Stimulated activated CD8-positive, alpha-beta memory T cell treated with anti-CD3 and anti-CD28 coated beads, Interleukin-12 subunit alpha, Interleukin-12 subunit beta, amount 100 ng/mL, for 4 hours (primary cell): ENCODE measurements at regions not wholly inside any gene's neighbourhood (a gene's known extent, or its start where the extent isn't known, plus 50 kb on each side); places are given as distances from the start of the nearest gene placed in this dataset.

Experiments
- DNase-seq: peaks from one replicate; pipeline ENCODE4 v3.0.0-alpha.2; 2020; ENCODE audit warnings: low read depth

GRCh38 chr12:45549337-45549902 lies 180.1 kb upstream of the ARID2 start:
- DNase-seq, result no peak

GRCh38 chr12:45553204-45553603 lies 176.3 kb upstream of the ARID2 start:
- no peak for DNase-seq

DNA sequence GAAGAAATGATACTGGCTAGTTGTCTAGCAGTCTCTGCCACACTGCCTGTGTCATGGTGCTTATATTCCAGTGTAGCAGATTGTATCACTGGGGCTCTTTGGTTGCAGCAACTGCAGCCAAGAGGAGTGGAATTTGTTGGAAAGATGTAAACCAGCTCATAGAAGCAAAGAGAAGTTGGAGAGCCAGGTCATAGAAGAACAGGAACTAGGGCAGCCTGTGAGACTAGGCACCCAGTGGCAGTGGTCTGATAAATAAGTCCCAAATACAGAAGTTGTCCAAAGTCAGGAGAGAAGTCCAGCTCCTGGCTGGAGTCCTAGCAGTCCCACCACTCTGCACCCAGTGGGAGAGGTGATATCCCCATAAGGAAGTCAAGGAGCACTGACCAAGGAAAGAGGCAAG lies 172.5 kb upstream of the ARID2 start:
- DNase-seq, result no peak

DNA sequence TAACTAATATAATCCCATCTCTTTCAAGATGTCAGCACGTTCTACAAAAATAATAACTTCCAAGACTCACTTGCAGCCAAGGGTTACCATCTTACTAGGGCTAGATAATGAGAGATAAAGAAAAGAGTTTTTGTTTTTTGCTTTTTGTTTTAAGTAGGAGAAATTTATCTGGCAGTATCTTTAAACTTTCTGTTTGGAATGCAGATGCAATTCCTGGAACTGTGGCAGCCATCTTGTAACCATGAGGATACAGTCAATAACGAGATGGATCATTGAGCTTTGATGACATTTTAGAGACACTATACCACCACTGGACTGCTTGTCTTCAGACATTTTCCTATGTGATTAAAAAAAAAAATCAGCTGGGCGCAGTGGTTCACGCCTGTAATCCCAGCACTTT lies 171.2 kb upstream of the ARID2 start:
- no peak for DNase-seq

GRCh38 chr12:45559537-45559936 lies 170.0 kb upstream of the ARID2 start:
- no peak for DNase-seq

- DNase-seq, result no peak
Observed at GRCh38 chr12:45560689-45561088, 168.8 kb upstream of the ARID2 start.

DNA sequence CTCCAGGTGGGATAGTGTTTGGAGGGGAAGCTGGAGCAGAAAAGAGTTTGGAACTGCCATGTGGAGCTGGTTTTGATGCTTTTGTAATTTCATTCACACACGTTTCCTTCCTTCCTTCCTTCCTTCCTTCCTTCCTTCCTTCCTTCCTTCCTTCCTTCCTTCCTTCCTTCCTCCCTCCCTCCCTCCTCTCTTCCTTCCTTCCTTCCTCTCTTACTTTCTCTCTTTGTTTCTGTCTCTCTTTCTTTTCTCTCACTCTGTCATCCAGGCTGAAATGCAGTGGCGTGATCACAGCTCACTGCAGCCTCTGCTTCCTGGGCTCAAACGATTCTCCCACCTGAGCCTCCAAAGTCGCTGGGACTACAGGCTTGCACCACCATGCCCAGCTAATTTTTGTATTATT lies 168.0 kb upstream of the ARID2 start:
- no peak for DNase-seq

GRCh38 chr12:45565590-45565989 lies 163.9 kb upstream of the ARID2 start:
- DNase-seq, result no peak

GRCh38 chr12:45566257-45566656 lies 163.2 kb upstream of the ARID2 start:
- no peak for DNase-seq

- no peak for DNase-seq
Observed at GRCh38 chr12:45568808-45569207, 160.7 kb upstream of the ARID2 start.

GRCh38 chr12:45570501-45570900 lies 159.0 kb upstream of the ARID2 start:
- DNase-seq, result no peak

DNA sequence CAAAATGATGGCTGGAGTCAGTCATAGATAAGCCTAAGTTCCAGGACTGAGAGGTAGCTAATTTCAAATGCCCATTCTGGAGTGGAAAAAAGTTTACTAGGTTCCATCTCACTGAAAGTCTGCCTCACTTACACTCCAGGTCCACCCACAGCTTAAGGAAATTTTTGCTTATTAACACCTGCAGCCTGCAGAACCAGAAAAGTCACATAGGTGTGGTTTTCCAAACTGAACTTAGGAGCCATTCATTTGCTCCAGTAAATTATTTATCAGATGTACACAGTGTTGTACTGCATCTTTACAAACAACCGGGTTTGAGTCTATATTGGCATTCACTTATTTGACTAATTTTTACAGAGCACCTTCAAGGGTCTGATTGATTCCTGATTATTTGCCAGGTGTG lies 157.4 kb upstream of the ARID2 start:
- DNase-seq, result no peak

GRCh38 chr12:45575417-45575816 lies 154.1 kb upstream of the ARID2 start:
- no peak for DNase-seq

GRCh38 chr12:45575823-45576475 lies 153.6 kb upstream of the ARID2 start:
- DNase-seq, result no peak

- no peak for DNase-seq
Observed at GRCh38 chr12:45577844-45578399, 151.6 kb upstream of the ARID2 start.

DNA sequence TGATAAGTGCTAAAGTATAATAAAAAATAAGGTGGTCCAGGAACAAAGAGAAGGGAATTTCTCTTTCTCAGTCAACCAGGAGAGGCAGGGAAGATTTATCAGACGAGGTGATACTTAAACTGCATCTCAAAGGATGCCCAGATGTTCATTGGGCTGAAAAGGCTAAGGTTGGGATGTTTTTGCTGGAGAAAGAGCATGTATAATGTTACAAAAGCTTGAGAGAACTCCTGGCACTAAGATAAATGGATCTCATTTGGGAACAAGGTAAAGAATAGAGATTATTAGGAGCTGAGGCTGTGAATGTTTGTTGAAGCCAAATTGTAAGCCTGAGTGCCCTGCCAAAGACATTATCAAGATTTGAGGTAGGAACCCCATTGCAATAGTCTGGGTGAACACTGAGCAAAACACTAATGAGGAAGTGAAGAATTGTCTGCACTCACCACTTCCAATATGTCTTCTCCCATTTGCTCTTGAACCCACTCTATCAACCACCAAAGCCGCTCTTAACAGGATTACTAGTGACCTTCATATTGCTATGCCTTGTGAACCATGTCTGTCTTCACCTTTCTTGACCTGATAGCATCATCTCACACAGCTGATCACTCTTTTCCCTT lies 149.0 kb upstream of the ARID2 start:
- no peak for DNase-seq

GRCh38 chr12:45581112-45581511 lies 148.4 kb upstream of the ARID2 start:
- no peak for DNase-seq

- no peak for DNase-seq
Observed at GRCh38 chr12:45582536-45582935, 147.0 kb upstream of the ARID2 start.

- no peak for DNase-seq
Observed at GRCh38 chr12:45582986-45583659, 146.4 kb upstream of the ARID2 start.

GRCh38 chr12:45584336-45584735 lies 145.2 kb upstream of the ARID2 start:
- no peak for DNase-seq

DNA sequence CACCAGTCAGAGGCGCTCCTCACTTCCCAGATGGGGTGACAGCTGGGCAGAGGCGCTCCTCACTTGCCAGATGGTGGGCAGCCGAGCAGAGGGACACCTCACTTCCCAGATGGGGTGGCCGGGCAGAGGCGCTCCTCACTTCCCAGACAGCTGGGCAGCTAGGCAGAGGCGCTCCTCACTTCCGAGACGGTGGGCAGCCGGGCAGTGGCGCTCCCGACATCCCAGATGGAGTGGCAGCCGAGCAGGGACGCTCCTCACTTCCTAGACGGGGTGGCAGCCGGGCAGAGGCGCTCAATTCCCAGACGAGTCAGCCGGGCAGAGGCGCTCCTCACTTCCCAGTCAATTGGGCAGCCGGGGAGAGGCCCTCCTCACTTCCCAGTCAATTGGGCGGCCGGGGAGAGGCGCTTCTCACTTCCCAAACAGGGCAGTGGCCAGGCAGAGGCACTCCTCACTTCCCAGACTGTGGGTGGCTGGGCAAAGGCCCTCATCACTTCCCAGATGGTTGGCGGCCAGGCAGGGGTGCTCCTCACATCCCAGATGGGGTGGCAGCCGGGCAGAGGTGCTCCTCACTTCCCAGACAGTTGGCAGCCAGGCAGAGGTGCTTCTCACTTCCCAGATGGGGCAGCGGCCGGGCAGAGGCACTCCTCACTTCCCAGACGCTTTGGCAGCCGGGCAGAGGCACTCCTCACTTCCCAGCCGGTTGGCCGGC lies 143.8 kb upstream of the ARID2 start:
- no peak for DNase-seq

- DNase-seq, result no peak
Observed at GRCh38 chr12:45586486-45586885, 143.0 kb upstream of the ARID2 start.
